ENCODE measurements at regions not wholly inside any gene's neighbourhood (a gene's known extent, or its start where the extent isn't known, plus 50 kb on each side); places are given as distances from the start of the nearest gene placed in this dataset.

DNA sequence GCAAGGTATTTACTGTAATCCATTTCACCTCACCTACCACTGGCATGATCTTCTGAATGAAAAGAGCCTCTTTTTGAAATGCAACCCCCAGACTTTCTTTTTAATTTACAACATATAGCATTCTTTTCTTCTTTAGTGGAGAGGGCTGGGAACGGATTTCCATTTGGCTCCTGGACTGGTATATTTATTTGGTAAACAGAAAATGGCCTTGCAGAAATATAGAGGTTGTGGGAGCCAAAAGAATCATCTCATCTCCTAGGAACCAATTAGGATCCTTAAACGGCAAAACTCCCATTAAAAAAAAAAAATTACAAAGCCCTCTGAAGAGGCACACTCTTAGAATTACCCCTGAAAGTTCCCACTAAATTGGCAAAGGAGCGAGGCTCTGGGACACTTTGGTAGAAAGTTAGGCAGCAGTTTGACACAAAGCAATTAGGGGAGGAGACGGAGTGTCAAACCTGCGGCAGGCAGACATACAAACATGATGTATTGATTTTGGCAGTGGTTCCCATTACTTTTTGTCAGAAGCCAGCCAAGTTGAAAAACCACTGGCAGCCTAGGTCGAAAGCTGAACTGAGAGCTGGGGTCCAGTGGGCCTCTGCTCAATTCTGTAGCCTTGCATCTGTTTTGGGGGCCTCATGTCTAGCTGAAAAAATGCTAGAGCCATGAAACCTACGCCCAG, 135.1 kb upstream of the MAGI3 start:
- H3K9me3 ChIP-seq (ENCODE audit: control insufficient read depth, low read length, poor library complexity, severe bottlenecking) = no peaks in the 10 kb centered on the region
- peaks cover 6% of the 10 kb centered on the region for H3K36me3 Mint-ChIP-seq (ENCODE audit: low read depth)
- peaks cover 54% of the 10 kb centered on the region for H3K27me3 Mint-ChIP-seq
- DNase-seq (no peak), ATAC-seq (no peak)
- H3K27ac Mint-ChIP-seq = no peak overlapping the region
- H3K4me3 Mint-ChIP-seq = no peak overlapping the region
- H3K4me1 Mint-ChIP-seq = peaks cover 3% of the 10 kb centered on the region

DNA sequence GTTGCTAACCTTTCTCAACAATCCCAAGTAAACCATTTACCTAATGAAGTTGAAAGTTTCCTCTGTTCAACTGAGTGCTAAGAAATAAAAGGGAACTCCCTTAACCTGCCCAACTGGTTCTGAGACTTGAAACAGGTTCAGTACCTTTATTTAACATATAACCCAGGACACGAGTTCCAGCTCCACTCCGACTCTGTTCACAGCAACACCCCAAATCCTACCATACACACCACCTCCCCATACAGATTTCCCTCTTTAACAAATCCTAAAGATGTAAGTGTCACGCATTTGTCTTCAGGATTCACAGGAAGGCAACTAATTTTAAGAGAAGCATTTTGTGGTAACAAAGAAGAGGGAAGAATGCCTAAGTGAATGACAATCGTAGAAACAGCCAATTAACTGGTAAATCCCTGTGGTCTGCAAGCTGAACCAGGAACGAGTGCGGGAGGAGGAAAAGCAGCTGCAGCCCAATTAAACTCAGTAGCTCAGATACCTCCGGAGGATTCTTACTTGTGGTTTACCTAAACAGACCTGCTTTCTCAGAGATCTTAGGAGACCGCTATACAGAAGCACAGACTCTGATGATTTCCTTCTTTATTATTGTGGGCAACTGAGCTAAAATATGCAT, 134.5 kb upstream of the MAGI3 start:
- Mint-ChIP-seq H3K27me3 (peaks cover 56% of the 10 kb centered on the region), H3K4me3 (no peak overlapping the region), H3K27ac (no peak overlapping the region), H3K36me3 (ENCODE audit: low read depth) (peaks cover 6% of the 10 kb centered on the region), H3K4me1 (peaks cover 3% of the 10 kb centered on the region)
- DNase-seq = no peak
- no peaks in the 10 kb centered on the region for H3K9me3 ChIP-seq (ENCODE audit: control insufficient read depth, low read length, poor library complexity, severe bottlenecking)
- no peak for ATAC-seq

DNA sequence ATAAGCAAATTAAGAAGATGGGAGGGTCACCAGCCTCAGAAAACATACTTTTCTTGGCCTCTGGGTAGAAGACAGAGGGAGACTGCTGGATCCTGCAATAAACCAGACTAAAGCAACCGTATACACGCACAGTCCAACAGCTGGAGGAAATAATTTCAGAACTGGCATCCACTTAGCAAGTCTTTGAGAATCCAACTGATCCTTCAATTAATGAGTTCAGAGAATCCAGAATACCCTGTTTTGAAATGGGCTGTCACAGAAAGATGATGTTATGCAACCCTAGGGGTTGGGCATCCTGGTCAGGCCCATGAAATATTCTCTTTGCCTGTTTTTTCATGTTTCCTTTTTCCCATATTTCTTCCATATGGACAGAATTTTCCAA, 134.0 kb upstream of the MAGI3 start:
- ATAC-seq = no peak
- Mint-ChIP-seq H3K4me1 (peaks cover 3% of the 10 kb centered on the region), H3K27ac (no peak overlapping the region), H3K4me3 (no peak overlapping the region), H3K27me3 (peaks cover 51% of the 10 kb centered on the region), H3K36me3 (ENCODE audit: low read depth) (peaks cover 3% of the 10 kb centered on the region)
- no peaks in the 10 kb centered on the region for H3K9me3 ChIP-seq (ENCODE audit: control insufficient read depth, low read length, poor library complexity, severe bottlenecking)
- no peak for DNase-seq

DNA sequence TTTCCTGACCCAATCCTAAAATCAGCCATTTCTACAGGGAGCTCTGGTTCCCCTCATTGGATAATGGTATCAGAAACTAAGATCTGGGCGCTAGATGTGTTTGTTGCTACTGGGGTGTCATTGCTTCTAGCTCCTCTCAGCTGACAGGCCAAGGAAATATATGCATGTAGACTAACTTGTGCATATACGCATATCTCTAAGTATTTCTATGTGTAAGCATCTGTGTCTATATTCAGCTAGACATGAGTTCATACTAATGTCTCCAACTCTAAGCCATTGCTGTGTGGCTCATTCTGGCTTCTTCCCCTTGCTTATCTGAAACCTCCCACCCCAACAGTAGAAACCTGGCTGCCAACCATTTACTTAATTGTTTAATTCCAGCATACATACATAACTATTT, 130.3 kb upstream of the MAGI3 start:
- peaks cover 34% of the 10 kb centered on the region for H3K27me3 Mint-ChIP-seq
- no peak for ATAC-seq
- peaks cover 3% of the 10 kb centered on the region for H3K4me1 Mint-ChIP-seq
- H3K27ac Mint-ChIP-seq = no peak overlapping the region
- no peak overlapping the region for H3K4me3 Mint-ChIP-seq
- H3K36me3 Mint-ChIP-seq (ENCODE audit: low read depth) = no peaks in the 10 kb centered on the region
- no peaks in the 10 kb centered on the region for H3K9me3 ChIP-seq (ENCODE audit: control insufficient read depth, low read length, poor library complexity, severe bottlenecking)
- no peak for DNase-seq

DNA sequence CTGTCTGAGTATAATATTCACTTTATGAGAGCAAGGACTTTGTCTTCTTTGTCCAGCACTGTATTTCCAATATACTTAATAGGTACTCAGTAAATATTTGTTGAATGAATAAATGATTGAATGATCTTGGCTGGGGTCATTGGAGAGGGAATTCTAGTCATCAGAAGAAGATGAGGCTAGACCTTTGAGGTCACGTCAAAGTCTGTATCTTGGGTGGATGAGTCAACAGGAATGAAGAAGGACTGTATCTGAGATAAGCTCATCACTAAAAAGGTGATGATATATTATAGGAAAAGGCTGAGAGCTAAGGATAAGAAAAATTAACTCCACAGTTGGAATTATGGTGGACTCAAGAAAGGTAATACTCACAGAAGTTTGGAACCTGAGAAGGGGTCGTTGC, 125.1 kb upstream of the MAGI3 start:
- ATAC-seq = no peak

DNA sequence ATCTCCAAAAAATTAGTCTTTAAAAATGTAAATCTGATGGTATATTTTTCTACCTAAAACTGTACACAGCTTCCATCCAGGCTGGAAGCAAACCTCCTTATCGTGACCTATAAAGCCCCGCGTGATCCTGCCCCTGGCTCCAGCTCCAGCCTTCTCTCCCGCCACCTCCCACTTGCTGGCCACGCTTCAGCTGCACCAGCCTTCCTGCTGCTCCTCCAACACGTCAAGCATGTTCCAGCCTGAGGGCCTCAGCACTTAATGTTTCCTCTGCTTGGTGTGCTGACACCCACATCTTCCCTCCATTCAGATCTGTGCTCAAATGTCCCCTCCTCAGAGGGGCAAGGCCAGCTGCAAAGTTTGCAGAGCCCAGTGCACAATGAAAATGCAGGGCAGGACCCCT, 123.5 kb upstream of the MAGI3 start:
- ATAC-seq = no peak
- no peak overlapping the region for H3K27ac Mint-ChIP-seq

More for the DNA sequence above, 125.1 kb upstream of the MAGI3 start:
- Mint-ChIP-seq H3K36me3 (ENCODE audit: low read depth) (no peaks in the 10 kb centered on the region), H3K4me3 (no peak overlapping the region), H3K27me3 (peaks cover 13% of the 10 kb centered on the region), H3K4me1 (no peaks in the 10 kb centered on the region), H3K27ac (no peak overlapping the region)
- no peak for DNase-seq
- H3K9me3 ChIP-seq (ENCODE audit: control insufficient read depth, low read length, poor library complexity, severe bottlenecking) = no peaks in the 10 kb centered on the region

DNA sequence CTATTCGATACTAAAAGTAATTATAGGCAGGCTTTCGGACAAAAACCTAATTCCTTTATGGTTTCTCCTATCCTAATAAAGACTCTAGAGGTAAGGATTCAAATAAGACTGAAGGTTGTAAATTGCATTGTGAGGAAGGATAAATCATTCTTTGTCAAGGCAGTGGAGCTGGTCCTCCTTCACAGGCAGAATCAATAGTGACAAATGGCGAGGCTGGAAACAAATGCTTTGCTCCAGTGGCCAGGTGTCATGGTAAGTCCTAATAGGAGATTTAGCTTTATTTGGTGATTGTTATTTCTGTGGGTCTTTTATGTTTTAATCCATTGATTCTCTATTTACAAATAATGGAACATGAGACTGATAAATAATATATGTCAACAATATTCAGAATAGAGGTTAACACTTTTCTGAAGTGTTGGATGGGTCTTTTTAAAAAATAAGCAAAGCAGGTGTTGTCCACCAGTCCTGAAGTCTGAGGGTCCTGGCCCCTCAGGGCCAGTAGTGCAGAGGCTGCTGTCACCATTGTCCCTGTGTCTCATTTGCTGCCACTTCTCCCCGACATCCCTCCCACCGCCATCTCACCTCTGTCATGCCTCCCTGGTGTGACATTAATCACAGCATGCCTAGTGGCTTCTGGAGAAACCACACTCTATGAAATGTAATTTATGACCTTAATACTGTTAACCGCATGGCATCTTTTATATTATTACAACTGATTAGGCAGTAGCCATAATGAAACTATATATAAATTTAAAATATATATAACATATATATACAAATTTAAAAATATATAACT, 120.9 kb upstream of the MAGI3 start:
- DNase-seq (no peak), ATAC-seq (no peak)
- no peak overlapping the region for H3K27ac Mint-ChIP-seq
- peaks cover 24% of the 10 kb centered on the region for H3K27me3 Mint-ChIP-seq
- no peak overlapping the region for H3K4me3 Mint-ChIP-seq
- H3K9me3 ChIP-seq (ENCODE audit: control insufficient read depth, low read length, poor library complexity, severe bottlenecking) = no peaks in the 10 kb centered on the region
- no peaks in the 10 kb centered on the region for H3K4me1 Mint-ChIP-seq
- H3K36me3 Mint-ChIP-seq (ENCODE audit: low read depth) = no peaks in the 10 kb centered on the region

More for the DNA sequence above, 123.5 kb upstream of the MAGI3 start:
- H3K9me3 ChIP-seq (ENCODE audit: control insufficient read depth, low read length, poor library complexity, severe bottlenecking) = no peaks in the 10 kb centered on the region
- H3K36me3 Mint-ChIP-seq (ENCODE audit: low read depth) = no peaks in the 10 kb centered on the region
- H3K4me1 Mint-ChIP-seq = no peaks in the 10 kb centered on the region
- H3K4me3 Mint-ChIP-seq = no peak overlapping the region
- no peak for DNase-seq
- H3K27me3 Mint-ChIP-seq = peaks cover 14% of the 10 kb centered on the region

DNA sequence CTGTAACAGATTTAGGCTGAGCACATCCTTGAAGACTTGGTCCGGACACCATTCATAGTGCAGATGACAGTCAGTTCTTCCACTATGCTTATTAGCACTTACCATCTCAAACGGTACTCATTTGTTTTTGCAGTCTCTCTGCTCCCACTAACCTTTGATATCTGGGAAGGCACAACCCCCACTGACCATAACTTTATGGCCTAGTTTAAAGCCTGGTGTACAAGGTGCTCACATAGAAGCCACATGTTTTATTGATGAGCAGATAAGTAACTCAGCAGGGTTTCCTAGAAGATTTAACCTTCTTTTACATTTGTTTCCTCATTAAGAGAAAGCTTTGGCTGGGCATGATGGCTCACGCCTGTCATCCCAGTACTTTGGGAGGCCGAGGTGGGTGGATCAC, 119.3 kb upstream of the MAGI3 start:
- H3K27me3 Mint-ChIP-seq = peaks cover 35% of the 10 kb centered on the region
- H3K4me1 Mint-ChIP-seq = no peaks in the 10 kb centered on the region
- no peak overlapping the region for H3K27ac Mint-ChIP-seq
- H3K4me3 Mint-ChIP-seq = no peak overlapping the region
- H3K36me3 Mint-ChIP-seq (ENCODE audit: low read depth) = no peaks in the 10 kb centered on the region
- no peak for ATAC-seq
- no peak for DNase-seq
- no peaks in the 10 kb centered on the region for H3K9me3 ChIP-seq (ENCODE audit: control insufficient read depth, low read length, poor library complexity, severe bottlenecking)

DNA sequence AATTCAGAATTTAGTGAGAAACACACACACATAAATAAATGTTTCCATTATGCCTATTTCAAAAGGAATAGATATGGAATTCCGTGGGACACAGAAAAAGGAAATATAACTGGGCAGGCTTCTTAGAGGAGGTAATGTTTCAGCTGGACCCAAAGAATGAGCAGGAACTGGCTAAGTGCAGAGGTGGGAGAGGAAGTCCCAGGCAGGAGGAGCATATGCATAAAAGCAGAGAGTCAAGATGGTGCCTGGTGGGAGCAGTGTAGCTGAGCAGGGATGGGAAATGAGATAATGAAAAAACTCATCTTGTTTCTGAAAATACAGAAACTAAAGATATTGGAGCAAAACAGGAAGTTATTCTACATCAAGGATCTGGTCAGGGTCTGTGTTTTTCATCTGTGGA, 115.2 kb upstream of the MAGI3 start:
- Mint-ChIP-seq H3K4me3 (no peak overlapping the region), H3K4me1 (no peaks in the 10 kb centered on the region), H3K27ac (no peak overlapping the region), H3K36me3 (ENCODE audit: low read depth) (no peaks in the 10 kb centered on the region), H3K27me3 (peaks cover 60% of the 10 kb centered on the region)
- no peaks in the 10 kb centered on the region for H3K9me3 ChIP-seq (ENCODE audit: control insufficient read depth, low read length, poor library complexity, severe bottlenecking)
- ATAC-seq = no peak
- no peak for DNase-seq

DNA sequence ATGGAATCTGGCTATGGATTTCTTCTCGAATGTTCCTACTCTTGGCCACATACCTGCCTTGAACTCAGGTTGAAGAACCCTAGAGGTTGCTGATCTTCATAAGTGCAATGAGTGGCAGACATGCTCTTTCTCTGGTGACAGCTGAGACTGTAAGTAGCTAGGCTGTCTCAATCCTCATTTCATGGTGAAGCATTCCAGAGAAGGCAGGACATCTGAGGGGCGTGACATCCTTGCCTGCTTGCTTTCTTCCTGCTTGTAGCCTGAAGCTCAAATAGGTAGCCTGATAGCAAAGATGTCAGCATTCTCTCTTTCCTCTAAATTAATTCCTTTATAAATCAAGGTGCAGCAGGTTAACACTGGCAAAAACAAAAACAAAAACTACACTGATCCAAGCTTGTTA, 114.6 kb upstream of the MAGI3 start:
- H3K27me3 Mint-ChIP-seq = peaks cover 66% of the 10 kb centered on the region
- H3K4me1 Mint-ChIP-seq = no peaks in the 10 kb centered on the region
- H3K9me3 ChIP-seq (ENCODE audit: control insufficient read depth, low read length, poor library complexity, severe bottlenecking) = no peaks in the 10 kb centered on the region
- H3K36me3 Mint-ChIP-seq (ENCODE audit: low read depth) = no peaks in the 10 kb centered on the region
- ATAC-seq (no peak), DNase-seq (no peak)
- H3K27ac Mint-ChIP-seq = no peak overlapping the region
- H3K4me3 Mint-ChIP-seq = no peak overlapping the region

DNA sequence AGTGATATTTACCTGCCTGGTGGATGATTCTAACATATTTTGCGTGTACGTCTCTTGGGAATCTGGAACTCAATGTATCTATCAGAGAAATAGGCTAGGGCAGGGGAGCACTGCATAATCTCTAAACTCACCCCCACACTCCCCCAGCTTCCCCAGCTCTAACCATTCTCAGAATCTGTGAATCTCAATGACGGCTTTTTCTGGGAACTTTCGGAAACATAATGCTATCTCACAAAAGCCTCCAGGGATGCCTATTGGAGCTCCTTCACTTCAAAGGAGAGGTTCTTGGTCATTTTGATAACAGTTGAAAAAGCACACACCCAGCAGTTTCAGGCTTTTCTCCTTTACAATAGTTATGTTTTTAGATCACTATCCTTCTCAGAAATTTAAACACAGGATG, 113.8 kb upstream of the MAGI3 start:
- no peaks in the 10 kb centered on the region for H3K9me3 ChIP-seq (ENCODE audit: control insufficient read depth, low read length, poor library complexity, severe bottlenecking)
- Mint-ChIP-seq H3K4me1 (no peaks in the 10 kb centered on the region), H3K36me3 (ENCODE audit: low read depth) (no peaks in the 10 kb centered on the region), H3K4me3 (no peak overlapping the region), H3K27ac (no peak overlapping the region), H3K27me3 (peaks cover 70% of the 10 kb centered on the region)
- ATAC-seq (no peak), DNase-seq (no peak)

DNA sequence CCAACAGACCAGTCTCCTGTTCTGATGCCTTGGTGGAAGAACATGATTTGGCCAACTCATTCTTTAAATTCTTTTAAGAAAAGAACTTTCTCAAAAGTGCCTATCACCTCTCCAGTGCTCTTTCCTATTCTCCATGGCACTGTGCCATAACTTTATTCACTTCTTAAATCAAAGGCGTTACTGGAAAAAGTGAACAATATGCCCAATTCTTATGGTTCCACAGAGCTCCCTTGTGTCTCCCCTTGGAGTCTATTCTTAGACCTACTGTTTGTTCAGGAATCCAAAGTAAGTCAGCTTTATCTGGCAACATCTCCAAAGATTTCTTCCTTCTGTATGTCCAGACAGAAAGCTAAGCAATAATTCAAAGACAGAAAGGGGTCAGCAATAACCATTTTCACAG, 111.9 kb upstream of the MAGI3 start:
- no peaks in the 10 kb centered on the region for H3K9me3 ChIP-seq (ENCODE audit: control insufficient read depth, low read length, poor library complexity, severe bottlenecking)
- no peak overlapping the region for H3K4me3 Mint-ChIP-seq
- no peaks in the 10 kb centered on the region for H3K36me3 Mint-ChIP-seq (ENCODE audit: low read depth)
- no peaks in the 10 kb centered on the region for H3K4me1 Mint-ChIP-seq
- no peak for ATAC-seq
- no peak overlapping the region for H3K27ac Mint-ChIP-seq
- peaks cover 59% of the 10 kb centered on the region for H3K27me3 Mint-ChIP-seq
- no peak for DNase-seq

DNA sequence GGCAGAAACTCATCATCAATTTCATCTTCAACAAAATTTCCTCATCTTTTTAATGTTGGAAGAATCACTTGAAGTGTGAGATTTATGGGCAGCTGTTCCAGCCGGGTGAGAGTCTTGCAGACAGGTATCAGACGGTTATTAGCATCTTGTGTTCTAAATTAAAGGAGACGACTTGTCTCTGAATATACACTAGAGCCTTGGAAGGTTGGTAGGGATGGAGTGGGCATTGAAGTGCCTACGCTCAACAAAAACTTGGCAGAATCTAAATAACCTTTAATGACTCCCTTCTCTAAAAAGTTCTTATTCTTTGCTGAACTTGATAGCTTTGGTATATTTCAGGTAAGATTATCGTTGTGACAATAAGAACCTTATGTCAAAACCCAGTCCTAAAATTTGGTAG, 111.5 kb upstream of the MAGI3 start:
- DNase-seq (no peak), ATAC-seq (no peak)
- no peaks in the 10 kb centered on the region for H3K9me3 ChIP-seq (ENCODE audit: control insufficient read depth, low read length, poor library complexity, severe bottlenecking)
- Mint-ChIP-seq H3K4me1 (no peaks in the 10 kb centered on the region), H3K27me3 (peaks cover 61% of the 10 kb centered on the region), H3K36me3 (ENCODE audit: low read depth) (no peaks in the 10 kb centered on the region), H3K4me3 (no peak overlapping the region), H3K27ac (no peak overlapping the region)

Measured in T-helper 17 cell (primary cell).